ELF-1 (cell line): ENCODE measurements at regions not wholly inside any gene's neighbourhood (a gene's known extent, or its start where the extent isn't known, plus 50 kb on each side); places are given as distances from the start of the nearest gene placed in this dataset.

ENCODE experiments used
- DNase-seq: peaks from one replicate; pipeline ENCODE4 v3.0.0-alpha.2; 2016; ENCODE audit warnings: low read depth, low spot score

- DNase-seq = no peak
Observed at GRCh38 chr16:6427621-6428020, 905.0 kb upstream of the RBFOX1 start.

- no peak for DNase-seq
Observed at GRCh38 chr16:6407596-6407995, 925.0 kb upstream of the RBFOX1 start.

GRCh38 chr16:6406028-6406427 lies 926.6 kb upstream of the RBFOX1 start:
- no peak for DNase-seq

GRCh38 chr16:6382924-6383459 lies 949.7 kb upstream of the RBFOX1 start:
- no peak for DNase-seq

GRCh38 chr16:6381896-6382295 lies 950.7 kb upstream of the RBFOX1 start:
- no peak for DNase-seq

- DNase-seq = no peak
Observed at GRCh38 chr16:6377956-6378355, 954.7 kb upstream of the RBFOX1 start.

GRCh38 chr16:6375465-6376075 lies 957.1 kb upstream of the RBFOX1 start:
- peak; percentile 51 for DNase-seq

GRCh38 chr16:6374821-6375220 lies 957.8 kb upstream of the RBFOX1 start:
- DNase-seq = peak; percentile 24

GRCh38 chr16:6364846-6365245 lies 967.8 kb upstream of the RBFOX1 start:
- no peak for DNase-seq

GRCh38 chr16:6363896-6364607 lies 968.6 kb upstream of the RBFOX1 start:
- DNase-seq = no peak

- DNase-seq = no peak
Observed at GRCh38 chr16:6363396-6363795, 969.2 kb upstream of the RBFOX1 start.

GRCh38 chr16:6362321-6362720 lies 970.3 kb upstream of the RBFOX1 start:
- DNase-seq = no peak

GRCh38 chr16:6360641-6361040 lies 972.0 kb upstream of the RBFOX1 start:
- no peak for DNase-seq

GRCh38 chr16:6356911-6357310 lies 975.7 kb upstream of the RBFOX1 start:
- no peak for DNase-seq

- no peak for DNase-seq
Observed at GRCh38 chr16:6349725-6350124, 982.9 kb upstream of the RBFOX1 start.

GRCh38 chr16:6345090-6345489 lies 987.6 kb upstream of the RBFOX1 start:
- DNase-seq = no peak

- no peak for DNase-seq
Observed at GRCh38 chr16:6343157-6343556, 989.5 kb upstream of the RBFOX1 start.

- peak; percentile 54 for DNase-seq
Observed at GRCh38 chr16:6341981-6342380, 990.7 kb upstream of the RBFOX1 start.

GRCh38 chr16:6335072-6335471 lies 997.6 kb upstream of the RBFOX1 start:
- peak; percentile 69 for DNase-seq

GRCh38 chr16:6331770-6332169 lies 1000.9 kb upstream of the RBFOX1 start:
- no peak for DNase-seq

GRCh38 chr16:6317934-6318333 lies 1014.7 kb upstream of the RBFOX1 start:
- peak; percentile 26 for DNase-seq

GRCh38 chr16:6309271-6309670 lies 1023.4 kb upstream of the RBFOX1 start:
- DNase-seq = no peak

GRCh38 chr16:6308176-6308575 lies 1024.5 kb upstream of the RBFOX1 start:
- DNase-seq = no peak
